ENCODE measurements at regions not wholly inside any gene's neighbourhood (a gene's known extent, or its start where the extent isn't known, plus 50 kb on each side); places are given as distances from the start of the nearest gene placed in this dataset.
A peak's percentile ranks its signal among the peaks of the same experiment; 100 is the strongest.
"Not testable (repeated sequence)": the region's sequence is repeated elsewhere in the genome, so short reads cannot be mapped to it uniquely, and the experiment has no call there.

DNA sequence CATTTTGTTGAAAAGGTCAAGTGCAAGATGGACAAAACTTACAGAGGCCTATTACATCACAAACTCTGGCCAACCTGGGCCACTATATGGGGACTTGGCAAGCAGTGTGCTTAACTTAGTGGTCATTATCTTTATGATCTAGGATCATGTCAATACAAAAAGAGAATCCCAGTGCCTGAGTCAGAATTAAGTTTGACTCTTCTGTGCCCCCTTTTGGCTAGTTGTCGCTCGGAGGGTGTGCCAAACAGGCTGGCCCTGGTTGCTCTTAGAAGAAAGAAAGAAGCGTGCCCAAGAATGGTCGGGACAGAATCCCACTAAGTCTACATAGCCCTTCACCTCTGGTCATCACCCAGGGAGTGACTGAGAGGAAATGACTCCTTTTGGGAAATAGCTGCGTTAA lies 100.1 kb downstream of the EIF4E start:
- DNase-seq (ENCODE audit: low read depth) = no peak

DNA sequence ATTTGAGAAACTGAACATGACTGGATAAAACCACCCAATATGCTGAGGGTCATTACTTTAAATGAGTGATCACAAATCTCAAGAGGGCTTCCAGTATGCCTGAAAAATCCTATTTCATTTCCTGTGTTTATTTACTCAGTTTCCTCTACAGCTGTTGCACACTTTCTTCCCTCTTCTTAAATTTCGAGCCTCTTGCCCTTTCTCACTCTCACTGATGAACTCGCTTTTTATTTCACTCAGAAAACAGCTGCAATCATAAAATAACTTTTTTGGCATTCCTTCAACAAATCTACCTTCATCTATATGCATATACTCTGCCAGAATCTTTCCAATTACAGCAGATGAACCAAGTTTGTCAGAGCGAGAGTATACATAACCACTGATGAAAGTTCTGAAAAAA lies 101.3 kb downstream of the EIF4E start:
- no peak for DNase-seq (ENCODE audit: low read depth)

- DNase-seq (ENCODE audit: low read depth) = no peak
Measured at GRCh38 chr4:98822144-98822543, 106.8 kb downstream of the EIF4E start.

- not testable (repeated sequence) for DNase-seq (ENCODE audit: low read depth)
Measured at GRCh38 chr4:98818116-98818515, 110.8 kb downstream of the EIF4E start.

DNA sequence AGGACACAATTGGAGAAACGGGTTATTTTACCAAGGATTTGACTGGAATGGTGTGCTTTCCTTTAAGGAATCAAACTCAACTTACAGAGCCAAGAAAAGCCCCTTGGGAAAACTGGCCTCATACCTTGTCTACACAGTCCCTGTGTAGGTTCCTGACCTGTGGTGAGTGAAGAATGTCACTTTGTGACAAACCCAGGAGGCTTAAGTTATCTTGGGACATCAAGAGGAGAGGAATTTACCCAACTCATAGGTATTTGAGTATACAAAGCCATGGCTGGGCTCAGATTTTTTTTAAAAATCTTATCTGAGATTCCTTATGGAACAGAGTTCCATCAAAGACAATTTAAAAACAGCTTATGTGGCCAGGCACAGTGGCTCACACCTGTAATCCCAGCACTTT lies 112.1 kb downstream of the EIF4E start:
- DNase-seq (ENCODE audit: low read depth) = no peak

GRCh38 chr4:98816386-98816785 lies 112.5 kb downstream of the EIF4E start:
- no peak for DNase-seq (ENCODE audit: low read depth)

DNA sequence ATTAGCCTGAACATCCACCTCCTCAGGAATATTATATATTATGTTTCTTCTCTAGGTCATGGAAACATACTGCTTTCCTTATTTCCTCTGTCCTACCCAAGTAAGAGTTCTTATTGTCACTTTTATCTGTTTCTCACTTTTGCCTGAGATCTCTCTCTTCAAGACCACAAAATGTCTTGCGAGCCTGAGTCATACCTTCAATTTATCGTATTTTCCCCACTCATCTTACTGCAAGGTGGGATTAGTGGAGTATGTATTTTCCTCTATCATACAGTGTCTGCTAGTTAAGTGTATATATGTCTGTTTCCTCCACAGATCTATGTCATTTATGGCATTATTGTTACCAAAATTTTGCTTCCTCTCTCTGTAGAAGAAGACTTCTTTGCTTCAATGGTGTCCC lies 124.5 kb downstream of the EIF4E start:
- DNase-seq (ENCODE audit: low read depth) = no peak

DNA sequence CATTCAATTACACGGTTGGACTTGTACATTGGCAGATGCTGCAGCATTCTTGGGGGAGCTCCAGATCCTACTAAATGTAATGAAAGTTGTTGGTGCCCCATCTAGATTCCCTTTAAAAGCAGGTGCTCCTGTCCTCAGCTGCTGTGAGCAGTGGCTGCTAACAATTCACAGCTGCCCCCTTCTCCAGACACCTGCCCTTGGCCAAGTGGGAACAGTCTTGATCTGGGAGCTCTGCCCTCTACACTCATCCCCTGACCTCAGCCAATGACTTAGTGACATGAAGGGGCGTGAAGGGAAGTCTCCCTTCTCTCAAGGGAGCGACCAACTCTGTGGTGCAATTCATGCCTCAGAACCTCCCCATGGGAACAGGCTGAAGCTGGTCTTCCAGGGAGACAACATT lies 125.7 kb downstream of the EIF4E start:
- no peak for DNase-seq (ENCODE audit: low read depth)

GRCh38 chr4:98802770-98803198 lies 126.1 kb downstream of the EIF4E start:
- DNase-seq (ENCODE audit: low read depth) = peak; percentile 11

DNA sequence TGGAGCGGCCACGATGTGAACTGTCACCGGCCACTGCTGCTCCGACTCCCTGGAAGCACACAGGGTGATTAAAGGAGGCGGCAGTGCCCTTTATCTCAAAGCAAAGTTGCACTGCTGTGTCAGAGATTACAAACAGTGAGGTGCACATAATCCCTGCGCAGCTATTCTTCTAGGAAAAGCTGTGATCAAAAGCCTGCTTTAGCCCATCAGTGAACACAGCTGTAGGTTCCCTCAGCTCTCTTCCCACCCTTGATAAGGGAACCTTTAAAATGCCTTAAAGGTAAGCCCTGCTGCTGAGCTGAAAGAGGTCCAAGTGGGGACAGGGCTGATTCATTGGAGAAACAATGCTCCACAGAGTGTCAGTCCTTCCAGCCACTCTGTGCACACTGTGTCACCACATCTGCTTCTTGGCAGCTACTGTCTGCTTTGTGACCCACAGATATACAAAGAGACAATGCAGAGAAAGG lies 127.6 kb downstream of the EIF4E start:
- DNase-seq (ENCODE audit: low read depth) = no peak

- DNase-seq (ENCODE audit: low read depth) = no peak
Measured at GRCh38 chr4:98796991-98797390, 131.9 kb downstream of the EIF4E start.

DNA sequence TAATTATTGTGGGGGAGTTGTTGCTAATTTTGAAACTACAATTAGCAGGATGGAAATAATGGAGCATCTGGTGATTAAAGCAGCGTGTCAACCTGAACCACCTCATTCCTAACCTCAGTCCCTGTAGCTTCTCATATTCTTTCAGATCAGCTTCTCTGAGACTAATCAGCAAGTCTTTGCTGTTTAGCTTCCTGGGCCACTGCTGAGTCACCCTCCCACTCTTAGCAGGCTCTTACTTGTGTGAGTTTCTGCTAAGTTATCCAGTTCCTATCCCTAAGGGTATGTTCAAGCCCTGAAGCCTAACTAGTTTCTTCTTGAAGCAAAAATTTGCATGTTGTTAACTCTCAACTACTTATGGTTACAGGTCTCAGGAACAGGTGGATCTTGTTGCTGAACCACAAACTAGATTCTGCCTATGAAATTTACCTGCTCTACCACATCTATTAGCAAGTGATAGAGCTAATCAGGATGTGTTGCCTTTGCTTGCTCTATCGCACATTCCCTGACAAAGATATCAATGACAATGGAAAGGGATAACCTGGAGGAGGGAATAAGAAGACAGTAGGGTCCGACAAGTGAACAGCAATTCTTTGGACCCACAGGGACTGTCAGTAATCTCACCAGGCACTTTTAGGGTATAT lies 134.2 kb downstream of the EIF4E start:
- peak; percentile 22 for DNase-seq (ENCODE audit: low read depth)

- DNase-seq (ENCODE audit: low read depth) = no peak
Measured at GRCh38 chr4:98793658-98794057, 135.2 kb upstream of the TSPAN5 start.

DNA sequence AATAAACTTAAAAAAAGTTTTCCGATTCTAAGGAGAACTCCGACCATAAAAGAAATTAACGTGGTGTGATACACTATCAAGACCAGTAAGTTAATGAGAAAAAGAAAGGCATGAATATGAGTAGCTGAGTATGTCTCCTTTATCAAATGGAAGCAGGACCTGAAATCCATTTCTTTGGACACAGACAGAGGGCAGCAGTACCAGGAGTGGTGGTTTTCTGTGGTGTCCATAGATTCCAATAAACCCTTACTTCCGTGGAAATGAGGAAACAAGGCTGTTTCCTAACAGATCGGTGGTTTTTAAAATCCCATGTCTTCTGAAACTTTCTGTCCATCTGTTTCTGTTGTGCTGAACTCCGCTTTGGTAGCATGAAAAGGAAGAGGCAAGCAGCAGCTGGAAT lies 128.5 kb upstream of the TSPAN5 start:
- no peak for DNase-seq (ENCODE audit: low read depth)

- DNase-seq (ENCODE audit: low read depth) = no peak
Measured at GRCh38 chr4:98784947-98785706, 126.7 kb upstream of the TSPAN5 start.

GRCh38 chr4:98781641-98782357 lies 123.4 kb upstream of the TSPAN5 start:
- DNase-seq (ENCODE audit: low read depth) = no peak

GRCh38 chr4:98780926-98781325 lies 122.5 kb upstream of the TSPAN5 start:
- DNase-seq (ENCODE audit: low read depth) = no peak

DNA sequence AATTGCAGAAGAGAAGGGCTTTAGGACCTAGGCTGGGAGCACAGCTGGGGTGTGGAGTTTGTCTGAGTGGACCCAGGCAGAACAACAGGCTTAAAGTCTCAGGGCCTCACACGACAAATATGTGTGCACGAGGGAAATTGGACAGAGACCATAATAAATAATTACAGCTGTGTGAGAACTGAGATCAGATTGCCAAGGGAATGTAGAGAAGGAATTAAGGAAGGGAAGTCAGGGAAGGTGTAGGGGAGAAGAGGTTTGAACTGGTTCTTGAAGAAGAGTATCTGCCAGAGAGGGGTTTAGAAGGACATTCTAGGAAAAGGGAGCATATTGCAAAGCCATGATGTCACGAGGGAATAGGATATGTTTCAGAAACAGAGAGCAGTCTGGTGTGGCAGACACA lies 120.7 kb upstream of the TSPAN5 start:
- no peak for DNase-seq (ENCODE audit: low read depth)

- DNase-seq (ENCODE audit: low read depth) = peak; percentile 47
Measured at GRCh38 chr4:98778206-98778605, 119.8 kb upstream of the TSPAN5 start.

- DNase-seq (ENCODE audit: low read depth) = no peak
Measured at GRCh38 chr4:98775672-98776071, 117.3 kb upstream of the TSPAN5 start.

DNA sequence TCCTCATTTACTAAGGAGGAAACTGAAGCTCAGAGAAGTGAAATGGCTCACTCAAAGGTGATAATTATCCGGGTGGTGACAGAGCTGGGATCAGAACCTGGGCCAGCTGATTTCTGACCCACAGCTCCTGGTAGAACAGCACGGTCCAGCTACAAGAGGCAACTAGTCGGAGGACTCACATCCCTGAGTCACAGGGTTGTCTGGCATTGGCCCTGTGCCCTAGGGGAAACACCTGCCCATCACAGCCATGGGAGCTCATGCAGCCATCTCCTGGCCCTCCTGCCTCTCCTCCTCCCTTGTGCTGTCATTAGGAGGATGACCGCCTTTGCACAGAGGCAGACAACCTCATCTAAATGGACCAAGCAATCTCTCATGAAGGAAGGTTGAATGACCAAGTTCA lies 115.2 kb upstream of the TSPAN5 start:
- no peak for DNase-seq (ENCODE audit: low read depth)

GRCh38 chr4:98771959-98772632 lies 113.7 kb upstream of the TSPAN5 start:
- DNase-seq (ENCODE audit: low read depth) = no peak

Measured in stromal cell of bone marrow (primary cell).